SK-N-SH (cell line): ENCODE measurements at regions not wholly inside any gene's neighbourhood (a gene's known extent, or its start where the extent isn't known, plus 50 kb on each side); places are given as distances from the start of the nearest gene placed in this dataset.

Experiments
- CTCF ChIA-PET: fragments of 300-600, 350-600 bp; formaldehyde crosslinking; extraction: SDS; loops from one replicate; lab custom pipeline; 2021; lab: Yijun Ruan, JAX
- POLR2A ChIA-PET: fragments of 350-600 bp; sonication (Branson Sonifier 250); formaldehyde crosslinking; extraction: SDS; loops from one replicate; lab custom pipeline; 2020; ENCODE audit warnings: antibody characterized with exemption, inconsistent platforms; lab: Yijun Ruan, JAX
- DNase-seq: peaks from one replicate; pipeline ENCODE4 v3.0.0; 2012
- H2AFZ ChIP-seq: fragments of 200-600 bp; sonication (generic); 2 replicates; pipeline ENCODE4 v1.8.1; 2016; ENCODE audit warnings: antibody characterized with exemption, mild to moderate bottlenecking, low read depth
- H3F3A ChIP-seq: fragments of 200-600 bp; sonication (generic); replicated peaks from 2 replicates; pipeline ENCODE3; 2016; ENCODE audit warnings: antibody characterized with exemption, mild to moderate bottlenecking; ENCODE audit not compliant: insufficient read depth
- H3K27ac ChIP-seq, 2 experiments: fragments of 200-500 bp in 1 of 2; fragments of 200-600 bp in 1 of 2; sonication (Bioruptor generic) in 1 of 2; sonication (generic), shearing (Covaris generic) in 1 of 2; 2 replicates each; pipeline versions ENCODE4 v1.5.1 to v1.6.1; 2014 to 2016; ENCODE audit warnings: low read depth in 2 of 2, inconsistent platforms in 1 of 2, low read length in 1 of 2, mild to moderate bottlenecking in 1 of 2, mixed read lengths in 1 of 2
- H3K27me3 ChIP-seq: fragments of 200-600 bp; sonication (generic), shearing (Covaris generic); 2 replicates; pipeline ENCODE4 v1.6.1; 2016; ENCODE audit warnings: mixed run types; ENCODE audit not compliant: insufficient read depth
- H3K36me3 ChIP-seq, 2 experiments: fragments of 200-500 bp in 1 of 2; fragments of 200-600 bp in 1 of 2; sonication (Bioruptor generic) in 1 of 2; sonication (generic) in 1 of 2; replicated peaks in 1 of 2; 2 replicates each; pipeline versions ENCODE3 to v1.5.1; 2014 to 2016; ENCODE audit warnings: low read length in 1 of 2, mild to moderate bottlenecking in 1 of 2; ENCODE audit not compliant: insufficient read depth in 2 of 2, control insufficient read depth in 1 of 2
- H3K4me1 ChIP-seq, 2 experiments: fragments of 200-500 bp in 1 of 2; fragments of 200-600 bp in 1 of 2; sonication (Bioruptor generic) in 1 of 2; sonication (generic), shearing (Covaris generic) in 1 of 2; 2 replicates each; pipeline versions ENCODE4 v1.5.1 to v1.6.1; 2014 to 2016; ENCODE audit warnings: low read depth in 1 of 2, low read length in 1 of 2, mixed run types in 1 of 2; ENCODE audit not compliant: insufficient read depth in 2 of 2, control insufficient read depth in 1 of 2
- H3K4me2 ChIP-seq: fragments of 200-600 bp; sonication (generic), shearing (Covaris generic); 2 replicates; pipeline ENCODE4 v1.6.1; 2017; ENCODE audit warnings: mixed run types
- H3K4me3 ChIP-seq, 2 experiments: fragments of 200-500 bp in 1 of 2; fragments of 200-600 bp in 1 of 2; sonication (Bioruptor generic) in 1 of 2; sonication (generic), shearing (Covaris generic) in 1 of 2; 2 replicates each; pipeline versions ENCODE4 v1.5.1 to v1.8.1; 2014 to 2016; ENCODE audit warnings: low read depth in 2 of 2, inconsistent platforms in 1 of 2, low read length in 1 of 2, mild to moderate bottlenecking in 1 of 2, mixed read lengths in 1 of 2, moderate library complexity in 1 of 2
- H3K79me2 ChIP-seq: fragments of 200-600 bp; sonication (generic); 2 replicates; pipeline ENCODE4 v1.8.1; 2017; ENCODE audit warnings: mild to moderate bottlenecking; ENCODE audit not compliant: insufficient read depth
- H3K9ac ChIP-seq: fragments of 200-600 bp; sonication (generic); 2 replicates; pipeline ENCODE4 v1.6.1; 2017; ENCODE audit warnings: mixed run types
- H3K9me2 ChIP-seq: fragments of 200-600 bp; sonication (generic); 2 replicates; pipeline ENCODE4 v1.6.1; 2017; ENCODE audit warnings: mixed run types
- H3K9me3 ChIP-seq: fragments of 200-600 bp; sonication (generic); 2 replicates; pipeline ENCODE4 v1.6.1; 2017; ENCODE audit warnings: mixed run types, mild to moderate bottlenecking, moderate library complexity
- H4K20me1 ChIP-seq: fragments of 200-600 bp; sonication (generic); 2 replicates; pipeline ENCODE4 v1.6.1; 2017; ENCODE audit warnings: mild to moderate bottlenecking, mixed run types; ENCODE audit not compliant: insufficient read depth
- CHD2 ChIP-seq: fragments of 150-350 bp; IDR thresholded peaks from 2 replicates; pipeline ENCODE4 v1.6.1; 2018; ENCODE audit warnings: low read length; ENCODE audit not compliant: partially characterized antibody
- CTCF ChIP-seq: fragments of 200-600 bp; sonication (generic); IDR thresholded peaks from 2 replicates; pipeline ENCODE4 v1.6.1; 2017; ENCODE audit warnings: antibody characterized with exemption, mild to moderate bottlenecking, moderate library complexity
- EZH2phosphoT487 ChIP-seq: fragments of 200-600 bp; sonication (generic); IDR thresholded peaks from 2 replicates; pipeline ENCODE4 v1.6.1; 2017; ENCODE audit warnings: low read depth, mixed run types, mild to moderate bottlenecking, antibody characterized with exemption, moderate library complexity, borderline replicate concordance
- FOXM1 ChIP-seq: IDR thresholded peaks from 2 replicates; pipeline ENCODE4 v1.4.0; 2012; ENCODE audit warnings: low read depth, mild to moderate bottlenecking
- GABPA ChIP-seq: IDR thresholded peaks from 2 replicates; pipeline ENCODE4 v1.4.0; 2012; ENCODE audit warnings: low read depth, mild to moderate bottlenecking
- IRF3 ChIP-seq: fragments of 150-350 bp; IDR thresholded peaks from 2 replicates; pipeline ENCODE4 v1.6.1; 2016; ENCODE audit warnings: mild to moderate bottlenecking, low read depth, low read length
- MEF2A ChIP-seq: IDR thresholded peaks from 2 replicates; pipeline ENCODE4 v1.4.0; 2012; ENCODE audit warnings: low read depth, borderline replicate concordance
- NFIC ChIP-seq: IDR thresholded peaks from 2 replicates; pipeline ENCODE4 v1.4.0; 2012; ENCODE audit warnings: borderline replicate concordance
- POLR2AphosphoS5 ChIP-seq: IDR thresholded peaks from 2 replicates; pipeline ENCODE4 v1.6.1; 2012; ENCODE audit warnings: low read depth, low read length
- REST ChIP-seq: IDR thresholded peaks from 2 replicates; pipeline ENCODE4 v1.6.1; 2012; ENCODE audit warnings: mild to moderate bottlenecking, low read depth, low read length, moderate library complexity
- RFX5 ChIP-seq: IDR thresholded peaks from 2 replicates; pipeline ENCODE4 v1.6.1; 2012; ENCODE audit warnings: mild to moderate bottlenecking, improper control_type of control experiment, low read length
- SMC3 ChIP-seq: IDR thresholded peaks from 2 replicates; pipeline ENCODE4 v1.6.1; 2012; ENCODE audit warnings: low read depth, low read length, improper control_type of control experiment
- TCF12 ChIP-seq: IDR thresholded peaks from 2 replicates; pipeline ENCODE4 v1.4.0; 2012
- TEAD4 ChIP-seq: IDR thresholded peaks from 2 replicates; pipeline ENCODE4 v1.4.0; 2012; ENCODE audit warnings: mild to moderate bottlenecking, borderline replicate concordance; ENCODE audit not compliant: insufficient read depth
- ZBTB33 ChIP-seq: IDR thresholded peaks from 2 replicates; pipeline ENCODE4 v1.4.0; 2012; ENCODE audit warnings: low read depth, borderline replicate concordance
- WGBS: methylation state at CpG from one replicate; pipeline ENCODE4 v1.1.6; 2017; ENCODE audit warnings: low lambda C conversion rate; 5-methylcytosine and 5-hydroxymethylcytosine counted together

GRCh38 chr1:91174734-91175133 is 152.9 kb upstream of the ZNF644 start (continued):
- TF ChIP-seq REST (no peak), CTCF (no peak), IRF3 (no peak)

GRCh38 chr1:91173346-91173890 is 151.6 kb upstream of the ZNF644 start:
- no peaks in the 10 kb centered on the region for H3K79me2 ChIP-seq
- TF ChIP-seq MEF2A (no peak), EZH2phosphoT487 (no peak), SMC3 (no peak), TCF12 (no peak), TEAD4 (no peak), NFIC (no peak), ZBTB33 (no peak), FOXM1 (no peak), GABPA (no peak), CHD2 (no peak), REST (no peak), POLR2AphosphoS5 (no peak), RFX5 (no peak), CTCF (no peak)

More at GRCh38 chr1:91173346-91173890, 151.6 kb upstream of the ZNF644 start:
- WGBS = 22% methylated on average over 9 of the region's 9 CpGs
- ChIA-PET CTCF (interaction anchor here (0.9 to 6.7 kb wide), 4 partner anchors 8 to 109 kb away, joined by 3 to 70 read pairs (median 4); no protein-coding TSS in a partner anchor), POLR2A (no interaction called here)
- Histone ChIP-seq H3F3A (no peaks in the 10 kb centered on the region), H3K4me3 (no peak overlapping the region), H4K20me1 (no peaks in the 10 kb centered on the region), H3K4me1 (no peaks in the 10 kb centered on the region; a peak in 1 of 4 replicates), H3K27ac (no peak overlapping the region), H3K9me2 (no peaks in the 10 kb centered on the region), H2AFZ (no peak overlapping the region), H3K4me2 (no peak overlapping the region), H3K9me3 (no peaks in the 10 kb centered on the region), H3K36me3 (no peaks in the 10 kb centered on the region), H3K9ac (no peak overlapping the region), H3K27me3 (peaks cover 7% of the 10 kb centered on the region; the same call in 1 of the 2 replicates)
- DNase-seq = no peak
